ENCODE measurements at regions not wholly inside any gene's neighbourhood (a gene's known extent, or its start where the extent isn't known, plus 50 kb on each side); places are given as distances from the start of the nearest gene placed in this dataset.
A peak's percentile ranks its signal among the peaks of the same experiment; 100 is the strongest.

- no peaks in the 10 kb centered on the region for H4K20me1 ChIP-seq (ENCODE audit: insufficient read depth, low read length)
- Mint-ChIP-seq H3K27ac (ENCODE audit: unreplicated experiment) (no peak overlapping the region), H3K27me3 (ENCODE audit: low read depth, unreplicated experiment) (no peaks in the 10 kb centered on the region), H3K4me1 (ENCODE audit: low read depth, unreplicated experiment) (no peaks in the 10 kb centered on the region), H3K36me3 (ENCODE audit: low read depth, unreplicated experiment) (no peaks in the 10 kb centered on the region), H3K4me3 (ENCODE audit: unreplicated experiment) (no peak overlapping the region), H3K9me3 (ENCODE audit: unreplicated experiment) (no peaks in the 10 kb centered on the region)
- no peak for DNase-seq (ENCODE audit: low read depth)
- no peaks in the 10 kb centered on the region for H3K79me2 ChIP-seq (ENCODE audit: insufficient read depth, low read length)
- no peaks in the 10 kb centered on the region for H3K9me3 ChIP-seq (ENCODE audit: insufficient read depth, low read depth, low read length)
- no peak for FAIRE-seq
- no peak overlapping the region for H3K9ac ChIP-seq (ENCODE audit: low read length)
- no peak for TF ChIP-seq CTCF (IDR thresholded peaks at IDR 0.05; ENCODE audit: insufficient read depth, low read depth, low read length)
- H3K27ac ChIP-seq (ENCODE audit: low read depth, low read length), result no peak overlapping the region
- H3K4me1 ChIP-seq (ENCODE audit: insufficient read depth, low read length), result no peaks in the 10 kb centered on the region
- H3K4me2 ChIP-seq (ENCODE audit: low read length), result no peak overlapping the region
- no peak overlapping the region for H3K4me3 ChIP-seq (ENCODE audit: insufficient read depth, low read depth, low read length)
- H2AFZ ChIP-seq (ENCODE audit: low read depth, low read length), result no peak overlapping the region
- no peaks in the 10 kb centered on the region for H3K27me3 ChIP-seq (ENCODE audit: insufficient read depth, low read length)
- no peaks in the 10 kb centered on the region for H3K36me3 ChIP-seq (ENCODE audit: insufficient read depth, low read length)
Observed at GRCh38 chrX:143095321-143095720, 69.6 kb downstream of the SPANXN4 start.

GRCh38 chrX:143094417-143095023 is 68.8 kb downstream of the SPANXN4 start:
- H3K27ac Mint-ChIP-seq (ENCODE audit: unreplicated experiment), result no peak overlapping the region
- DNase-seq (ENCODE audit: low read depth), result no peak

More at GRCh38 chrX:143094417-143095023, 68.8 kb downstream of the SPANXN4 start:
- H3K4me1 ChIP-seq (ENCODE audit: insufficient read depth, low read length), result no peaks in the 10 kb centered on the region
- Mint-ChIP-seq H3K27me3 (ENCODE audit: low read depth, unreplicated experiment) (no peaks in the 10 kb centered on the region), H3K4me1 (ENCODE audit: low read depth, unreplicated experiment) (no peaks in the 10 kb centered on the region), H3K9me3 (ENCODE audit: unreplicated experiment) (no peaks in the 10 kb centered on the region), H3K4me3 (ENCODE audit: unreplicated experiment) (no peak overlapping the region), H3K36me3 (ENCODE audit: low read depth, unreplicated experiment) (no peaks in the 10 kb centered on the region)
- no peak overlapping the region for H2AFZ ChIP-seq (ENCODE audit: low read depth, low read length)
- no peaks in the 10 kb centered on the region for H3K27me3 ChIP-seq (ENCODE audit: insufficient read depth, low read length)
- peak; percentile 79 for FAIRE-seq
- H3K27ac ChIP-seq (ENCODE audit: low read depth, low read length), result no peak overlapping the region
- H4K20me1 ChIP-seq (ENCODE audit: insufficient read depth, low read length), result no peaks in the 10 kb centered on the region
- H3K36me3 ChIP-seq (ENCODE audit: insufficient read depth, low read length), result no peaks in the 10 kb centered on the region
- no peak overlapping the region for H3K4me3 ChIP-seq (ENCODE audit: insufficient read depth, low read depth, low read length)
- no peak overlapping the region for H3K9ac ChIP-seq (ENCODE audit: low read length)
- no peaks in the 10 kb centered on the region for H3K79me2 ChIP-seq (ENCODE audit: insufficient read depth, low read length)
- TF ChIP-seq CTCF (IDR thresholded peaks at IDR 0.05; ENCODE audit: insufficient read depth, low read depth, low read length), result no peak
- no peak for TF ChIP-seq EZH2 (IDR thresholded peaks at IDR 0.05; ENCODE audit: insufficient read depth, low read length)
- no peak overlapping the region for H3K4me2 ChIP-seq (ENCODE audit: low read length)
- no peaks in the 10 kb centered on the region for H3K9me3 ChIP-seq (ENCODE audit: insufficient read depth, low read depth, low read length)
